ENCODE measurements at regions not wholly inside any gene's neighbourhood (a gene's known extent, or its start where the extent isn't known, plus 50 kb on each side); places are given as distances from the start of the nearest gene placed in this dataset.
A peak's percentile ranks its signal among the peaks of the same experiment; 100 is the strongest.

- DNase-seq: no peak
These were observed 62.7 kb downstream of the SIK1 start for GRCh38 chr21:43364261-43364510.

- no peak for DNase-seq
These were observed 63.2 kb downstream of the SIK1 start for GRCh38 chr21:43363506-43364260.

GRCh38 chr21:43362915-43363314 lies 64.0 kb downstream of the SIK1 start:
- DNase-seq: no peak

GRCh38 chr21:43362321-43362791 lies 64.6 kb downstream of the SIK1 start:
- peak; percentile 86 for DNase-seq

- no peak for DNase-seq
These were observed 65.2 kb downstream of the SIK1 start for GRCh38 chr21:43361493-43362296.

GRCh38 chr21:43361127-43361492 lies 65.8 kb downstream of the SIK1 start:
- DNase-seq: peak; percentile 75

GRCh38 chr21:43360441-43361126 lies 66.3 kb downstream of the SIK1 start:
- DNase-seq: no peak

GRCh38 chr21:43358940-43359822 lies 67.8 kb downstream of the SIK1 start:
- DNase-seq: no peak

GRCh38 chr21:43357715-43358430 lies 69.1 kb downstream of the SIK1 start:
- peak; percentile 51 for DNase-seq

GRCh38 chr21:43355925-43356289 lies 71.0 kb downstream of the SIK1 start:
- peak; percentile 70 for DNase-seq

GRCh38 chr21:43355266-43355924 lies 71.5 kb downstream of the SIK1 start:
- peak; percentile 73 for DNase-seq

GRCh38 chr21:43354666-43355065 lies 72.3 kb downstream of the SIK1 start:
- DNase-seq: no peak

GRCh38 chr21:43354026-43354420 lies 72.9 kb downstream of the SIK1 start:
- DNase-seq: no peak

GRCh38 chr21:43353282-43354025 lies 73.5 kb downstream of the SIK1 start:
- DNase-seq: no peak

GRCh38 chr21:43352568-43353281 lies 74.2 kb downstream of the SIK1 start:
- DNase-seq: no peak

GRCh38 chr21:43352154-43352537 lies 74.8 kb downstream of the SIK1 start:
- no peak for DNase-seq

GRCh38 chr21:43351501-43352153 lies 75.3 kb downstream of the SIK1 start:
- no peak for DNase-seq

GRCh38 chr21:43349644-43350043 lies 77.3 kb downstream of the SIK1 start:
- no peak for DNase-seq

GRCh38 chr21:43348801-43349261 lies 78.1 kb downstream of the SIK1 start:
- DNase-seq: no peak
